ENCODE measurements at regions not wholly inside any gene's neighbourhood (a gene's known extent, or its start where the extent isn't known, plus 50 kb on each side); places are given as distances from the start of the nearest gene placed in this dataset.
A peak's percentile ranks its signal among the peaks of the same experiment; 100 is the strongest.

DNA sequence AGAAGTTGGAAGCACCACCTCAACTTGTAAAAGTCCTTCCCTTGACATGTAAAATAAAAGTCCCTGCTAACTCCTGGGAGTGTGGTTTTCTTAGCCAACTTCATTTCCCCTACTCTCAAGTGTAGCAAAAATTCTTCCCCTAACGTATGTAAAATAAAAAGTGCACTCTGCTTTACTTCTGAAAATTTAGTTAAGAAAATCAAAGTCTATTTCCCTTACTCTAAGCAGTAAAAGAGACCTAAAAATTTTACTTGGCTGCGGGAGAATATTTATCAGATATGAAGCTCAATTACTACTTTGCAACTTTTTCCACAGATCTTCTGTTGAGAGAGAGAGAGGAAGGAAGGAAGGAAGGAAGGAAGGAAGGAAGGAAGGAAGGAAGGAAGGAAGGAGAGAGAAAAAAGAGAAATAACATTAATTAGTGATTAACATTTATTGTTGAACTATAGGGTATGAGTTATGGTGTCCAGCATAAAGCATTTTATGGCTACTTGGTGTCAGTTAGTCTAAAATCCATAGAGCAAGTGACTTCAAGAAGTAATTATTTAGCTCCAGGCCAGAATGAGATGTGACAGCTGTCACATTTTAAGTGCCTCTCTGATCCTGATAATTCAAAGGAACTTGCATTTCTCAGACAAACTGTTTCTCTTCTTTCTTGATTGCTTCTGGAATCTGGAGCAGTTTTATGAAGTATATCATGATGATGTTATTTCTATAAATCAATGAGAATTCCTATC, 210.3 kb downstream of the TMX3 start:
- TF ChIP-seq CTCF (conservative IDR thresholded peaks at IDR 0.05; ENCODE audit: low read depth, low read length): no peak
- DNase-seq (ENCODE audit: low read depth): no peak
- H3K4me3 ChIP-seq (ENCODE audit: low read length): no peak overlapping the region

GRCh38 chr18:68500556-68500955, 214.4 kb downstream of the TMX3 start:
- no peak for TF ChIP-seq CTCF (conservative IDR thresholded peaks at IDR 0.05; ENCODE audit: low read depth, low read length)

GRCh38 chr18:68499141-68499540, 215.8 kb downstream of the TMX3 start:
- TF ChIP-seq CTCF (conservative IDR thresholded peaks at IDR 0.05; ENCODE audit: low read depth, low read length): no peak
- DNase-seq (ENCODE audit: low read depth): no peak
- no peak overlapping the region for H3K4me3 ChIP-seq (ENCODE audit: low read length)

More at GRCh38 chr18:68500556-68500955, 214.4 kb downstream of the TMX3 start:
- no peak for DNase-seq (ENCODE audit: low read depth)
- H3K4me3 ChIP-seq (ENCODE audit: low read length): no peak overlapping the region

- no peak for DNase-seq (ENCODE audit: low read depth)
- no peak for TF ChIP-seq CTCF (conservative IDR thresholded peaks at IDR 0.05; ENCODE audit: low read depth, low read length)
- H3K4me3 ChIP-seq (ENCODE audit: low read length): no peak overlapping the region
Observed at GRCh38 chr18:68498636-68499035, 216.3 kb downstream of the TMX3 start.

DNA sequence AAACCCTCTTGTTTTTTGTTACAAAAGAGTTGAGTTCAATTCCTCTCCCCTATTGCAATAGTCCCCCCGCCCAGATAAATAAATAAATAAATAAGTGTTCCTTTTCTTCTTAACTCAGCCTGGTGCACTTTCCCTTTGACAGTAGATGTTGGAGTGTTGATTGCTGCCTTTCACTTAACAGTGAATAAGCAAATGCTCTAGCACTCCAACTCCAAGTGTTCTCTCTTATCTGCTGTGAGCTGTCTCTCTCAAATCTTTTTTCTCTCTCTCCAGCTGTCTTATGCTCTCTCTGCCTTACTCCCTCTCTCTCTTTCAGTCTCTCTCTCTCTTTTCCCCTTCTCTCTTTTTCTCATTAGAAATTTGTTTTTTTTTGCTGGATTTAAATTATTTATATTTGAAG, 216.7 kb downstream of the TMX3 start:
- TF ChIP-seq CTCF (conservative IDR thresholded peaks at IDR 0.05; ENCODE audit: low read depth, low read length): no peak
- H3K4me3 ChIP-seq (ENCODE audit: low read length): no peak overlapping the region
- no peak for DNase-seq (ENCODE audit: low read depth)

DNA sequence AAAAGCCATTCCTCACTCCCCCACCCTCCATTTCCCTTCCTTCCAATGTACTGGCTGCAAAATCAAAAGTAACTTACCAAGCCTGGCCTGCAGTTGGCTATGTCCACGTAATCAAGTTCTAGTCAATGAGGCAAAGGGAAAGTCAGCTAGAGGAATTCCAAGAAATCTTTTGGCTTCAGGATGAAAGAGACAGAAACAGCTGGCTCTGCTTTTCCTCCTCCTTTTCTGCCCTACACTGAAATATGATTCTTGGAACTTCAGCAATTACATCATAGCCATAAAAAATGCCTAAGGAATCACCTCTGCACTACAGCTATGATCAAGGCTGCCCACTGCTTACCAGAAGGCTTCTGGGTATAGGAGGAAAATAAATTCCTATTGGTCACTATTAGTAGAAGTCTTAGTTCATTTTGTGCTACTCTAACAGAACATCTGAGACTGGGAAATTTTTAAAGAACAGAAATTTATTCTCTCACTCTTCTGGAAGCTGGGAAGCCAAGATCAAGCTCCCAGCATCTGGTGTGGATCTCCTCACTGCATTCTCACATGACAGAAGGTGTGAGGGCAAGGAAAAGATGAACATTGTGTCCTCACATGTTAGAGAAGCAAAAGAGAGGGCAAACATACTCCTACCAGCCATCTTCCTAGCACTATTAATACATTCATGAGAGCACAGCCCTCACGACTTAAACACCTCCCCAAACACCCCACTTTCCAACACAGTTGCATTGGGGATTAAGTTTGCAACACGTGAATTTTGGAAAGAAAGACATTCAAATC, 219.9 kb downstream of the TMX3 start:
- no peak overlapping the region for H3K4me3 ChIP-seq (ENCODE audit: low read length)
- TF ChIP-seq CTCF (conservative IDR thresholded peaks at IDR 0.05; ENCODE audit: low read depth, low read length): no peak
- peak; percentile 0 for DNase-seq (ENCODE audit: low read depth)

Measured in retinal pigment epithelial cell (primary cell).